ENCODE measurements at regions not wholly inside any gene's neighbourhood (a gene's known extent, or its start where the extent isn't known, plus 50 kb on each side); places are given as distances from the start of the nearest gene placed in this dataset. TPM values are rescaled to one million over a fixed set of nuclear protein-coding genes. Genes with fewer than 3 reads are reported as not detected.

Small RNAs in the stretch of these regions (small RNA-seq; reads per million reads assigned to genes)
- not detected for gene AC012669.1 (ENCODE audit: low replicate concordance)
